Epithelial cell of proximal tubule (primary cell): ENCODE measurements at regions not wholly inside any gene's neighbourhood (a gene's known extent, or its start where the extent isn't known, plus 50 kb on each side); places are given as distances from the start of the nearest gene placed in this dataset.

ENCODE experiments used
- DNase-seq: peaks from one replicate; pipeline ENCODE4 v3.0.0-alpha.2; 2011; ENCODE audit warnings: low read depth
- H3K4me3 ChIP-seq: 2 replicates; pipeline ENCODE4 v1.5.1; 2011; ENCODE audit warnings: low read depth, mild to moderate bottlenecking, low read length
- TF ChIP-seq, protein P1 (sequence below): conservative IDR thresholded peaks from 2 replicates; pipeline ENCODE4 v1.5.1; 2012; ENCODE audit warnings: low read depth, mild to moderate bottlenecking, low read length

GRCh38 chr10:81081887-81082620, 544.4 kb downstream of the SH2D4B start:
- no peak for DNase-seq
- TF ChIP-seq, protein P1, sequence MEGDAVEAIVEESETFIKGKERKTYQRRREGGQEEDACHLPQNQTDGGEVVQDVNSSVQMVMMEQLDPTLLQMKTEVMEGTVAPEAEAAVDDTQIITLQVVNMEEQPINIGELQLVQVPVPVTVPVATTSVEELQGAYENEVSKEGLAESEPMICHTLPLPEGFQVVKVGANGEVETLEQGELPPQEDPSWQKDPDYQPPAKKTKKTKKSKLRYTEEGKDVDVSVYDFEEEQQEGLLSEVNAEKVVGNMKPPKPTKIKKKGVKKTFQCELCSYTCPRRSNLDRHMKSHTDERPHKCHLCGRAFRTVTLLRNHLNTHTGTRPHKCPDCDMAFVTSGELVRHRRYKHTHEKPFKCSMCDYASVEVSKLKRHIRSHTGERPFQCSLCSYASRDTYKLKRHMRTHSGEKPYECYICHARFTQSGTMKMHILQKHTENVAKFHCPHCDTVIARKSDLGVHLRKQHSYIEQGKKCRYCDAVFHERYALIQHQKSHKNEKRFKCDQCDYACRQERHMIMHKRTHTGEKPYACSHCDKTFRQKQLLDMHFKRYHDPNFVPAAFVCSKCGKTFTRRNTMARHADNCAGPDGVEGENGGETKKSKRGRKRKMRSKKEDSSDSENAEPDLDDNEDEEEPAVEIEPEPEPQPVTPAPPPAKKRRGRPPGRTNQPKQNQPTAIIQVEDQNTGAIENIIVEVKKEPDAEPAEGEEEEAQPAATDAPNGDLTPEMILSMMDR: peak; percentile 66

GRCh38 chr10:81082621-81083376, 545.1 kb downstream of the SH2D4B start:
- no peak for DNase-seq
- TF ChIP-seq, protein P1: no peak
- no peak overlapping the region for H3K4me3 ChIP-seq

More at GRCh38 chr10:81081887-81082620, 544.4 kb downstream of the SH2D4B start:
- H3K4me3 ChIP-seq: no peak overlapping the region

DNA sequence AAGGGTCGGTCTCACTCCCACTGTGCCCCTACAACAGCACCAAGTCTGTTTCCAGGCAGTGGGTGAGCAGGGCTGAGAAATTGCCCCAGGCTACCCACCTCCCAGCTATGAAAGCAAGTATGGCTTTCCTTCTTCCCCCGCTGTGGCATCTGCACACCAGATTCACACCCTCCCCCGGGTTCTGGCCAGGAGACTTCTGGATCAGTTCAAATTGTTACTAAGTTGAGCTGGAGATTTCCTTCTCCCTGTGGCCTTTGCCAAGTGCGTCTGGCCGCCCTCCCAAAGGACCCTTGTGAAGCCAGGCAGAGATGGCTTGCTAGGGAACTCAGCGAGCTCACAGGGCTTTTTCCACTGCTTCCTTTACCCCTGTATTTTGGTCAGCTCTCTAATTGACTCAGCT, 555.4 kb downstream of the SH2D4B start:
- TF ChIP-seq, protein P1: no peak
- H3K4me3 ChIP-seq: no peak overlapping the region
- no peak for DNase-seq

GRCh38 chr10:81095238-81095637, 557.5 kb downstream of the SH2D4B start:
- no peak for DNase-seq
- H3K4me3 ChIP-seq: no peak overlapping the region
- TF ChIP-seq, protein P1: no peak

DNA sequence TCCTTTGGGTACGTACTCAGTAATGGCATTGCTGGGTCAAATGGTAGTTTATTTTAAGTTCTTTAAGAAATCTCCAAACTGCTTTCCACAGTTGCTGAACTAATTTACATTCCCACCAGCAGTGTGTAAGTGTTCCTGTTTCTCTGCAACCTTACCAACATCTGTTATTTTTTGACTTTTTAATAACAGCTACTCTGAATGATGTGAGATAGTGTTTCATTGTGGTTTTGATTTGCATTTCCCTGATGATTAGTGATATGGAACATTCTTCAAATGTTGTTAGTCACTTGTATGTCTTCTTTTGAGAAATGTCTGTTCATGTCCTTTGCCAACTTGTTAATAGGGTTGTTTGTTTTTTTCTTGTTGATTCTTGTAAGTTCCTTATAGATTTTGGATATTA, 558.9 kb downstream of the SH2D4B start:
- DNase-seq: no peak
- no peak overlapping the region for H3K4me3 ChIP-seq
- TF ChIP-seq, protein P1: no peak

DNA sequence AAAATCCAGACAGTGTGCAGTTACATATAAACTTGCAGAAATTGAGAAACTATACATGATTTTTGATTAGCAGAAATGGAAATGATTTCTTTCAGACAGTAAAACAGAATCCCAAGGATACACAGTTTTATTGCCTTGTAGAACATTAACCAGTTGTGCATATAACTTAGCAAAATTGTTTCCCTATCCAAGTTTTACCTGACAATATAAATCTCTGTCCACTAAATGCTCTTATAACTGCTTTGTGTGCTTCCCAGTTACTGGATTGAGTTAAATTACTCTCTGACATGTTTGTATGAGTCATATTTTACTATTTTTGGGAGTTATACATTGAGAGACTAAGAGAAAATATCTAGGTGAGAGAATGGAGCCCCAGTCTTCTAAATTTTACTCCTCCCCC, 563.4 kb downstream of the SH2D4B start:
- no peak for DNase-seq
- H3K4me3 ChIP-seq: no peak overlapping the region
- TF ChIP-seq, protein P1: no peak
